Posterior vena cava (tissue), 2 donors: ENCODE measurements at regions not wholly inside any gene's neighbourhood (a gene's known extent, or its start where the extent isn't known, plus 50 kb on each side); places are given as distances from the start of the nearest gene placed in this dataset.

Experiments used
- DNase-seq: peaks from one replicate; pipeline ENCODE4 v3.0.0-alpha.2; 2020; ENCODE audit warnings: low spot score
- intact Hi-C, 2 donors: fragments of 100-400 bp; cut with DNase I; formaldehyde crosslinking; loops; one replicate each; pipeline versions ENCODE4 v1.14.1 to v1.14.2; 2022 to 2023
- donor health status: DM: yes; HTN: yes; CAD: no.
- donor health status: DM: yes; HTN: yes; CAD: no.

- DNase-seq: no peak
- intact Hi-C loops: no loop called here
These were observed 198.0 kb upstream of the EPHA5 start for GRCh38 chr4:65868096-65868824.

GRCh38 chr4:65865489-65865888 is 195.2 kb upstream of the EPHA5 start:
- DNase-seq: no peak
- intact Hi-C loops: no loop called here

DNA sequence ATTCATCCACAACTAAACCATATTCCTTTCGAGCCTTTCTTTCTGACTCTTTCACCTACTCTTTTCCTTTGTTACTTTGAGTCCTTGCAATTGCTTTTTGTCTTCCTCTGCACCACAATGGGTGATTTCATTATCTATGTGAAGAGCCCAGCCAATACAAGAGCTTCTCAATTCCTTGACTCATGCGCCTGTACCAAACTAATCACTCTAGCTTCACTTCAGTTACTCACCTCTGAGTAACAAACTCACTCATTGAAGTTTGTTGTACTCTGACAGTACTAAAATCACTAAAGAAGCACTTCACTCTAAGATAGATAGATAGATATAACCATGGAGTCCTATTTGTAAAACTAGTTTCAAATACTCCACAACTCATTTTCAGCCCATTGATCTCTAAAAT is 191.7 kb upstream of the EPHA5 start:
- intact Hi-C loops: no loop called here
- DNase-seq: no peak

DNA sequence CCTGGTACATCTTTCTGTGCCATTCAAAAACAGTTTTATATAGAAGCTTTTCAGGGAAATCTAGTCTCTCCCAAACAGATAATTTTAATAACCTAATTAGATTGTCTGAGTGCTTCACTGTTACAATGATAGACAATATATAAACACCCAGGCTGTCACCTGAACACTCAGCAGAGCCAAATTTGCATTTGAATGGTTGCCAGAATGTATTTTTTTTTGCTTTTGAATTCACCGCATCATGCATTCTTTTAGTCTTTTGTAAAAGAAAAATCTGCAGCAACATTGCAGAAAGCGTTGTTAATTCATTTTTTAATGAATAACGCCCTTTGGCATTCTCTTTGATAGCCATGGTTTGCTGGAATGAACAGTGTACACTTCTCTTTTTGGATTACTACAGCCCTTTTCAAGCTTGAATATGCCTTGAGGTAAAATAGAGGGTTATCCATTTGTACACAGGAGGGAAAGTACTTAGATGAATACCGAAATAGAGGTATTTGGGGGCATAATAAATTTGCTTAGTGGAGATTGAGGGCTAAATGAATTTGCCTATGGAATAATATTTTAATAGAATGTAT is 175.0 kb upstream of the EPHA5 start:
- intact Hi-C loops: no loop called here
- DNase-seq: no peak

DNA sequence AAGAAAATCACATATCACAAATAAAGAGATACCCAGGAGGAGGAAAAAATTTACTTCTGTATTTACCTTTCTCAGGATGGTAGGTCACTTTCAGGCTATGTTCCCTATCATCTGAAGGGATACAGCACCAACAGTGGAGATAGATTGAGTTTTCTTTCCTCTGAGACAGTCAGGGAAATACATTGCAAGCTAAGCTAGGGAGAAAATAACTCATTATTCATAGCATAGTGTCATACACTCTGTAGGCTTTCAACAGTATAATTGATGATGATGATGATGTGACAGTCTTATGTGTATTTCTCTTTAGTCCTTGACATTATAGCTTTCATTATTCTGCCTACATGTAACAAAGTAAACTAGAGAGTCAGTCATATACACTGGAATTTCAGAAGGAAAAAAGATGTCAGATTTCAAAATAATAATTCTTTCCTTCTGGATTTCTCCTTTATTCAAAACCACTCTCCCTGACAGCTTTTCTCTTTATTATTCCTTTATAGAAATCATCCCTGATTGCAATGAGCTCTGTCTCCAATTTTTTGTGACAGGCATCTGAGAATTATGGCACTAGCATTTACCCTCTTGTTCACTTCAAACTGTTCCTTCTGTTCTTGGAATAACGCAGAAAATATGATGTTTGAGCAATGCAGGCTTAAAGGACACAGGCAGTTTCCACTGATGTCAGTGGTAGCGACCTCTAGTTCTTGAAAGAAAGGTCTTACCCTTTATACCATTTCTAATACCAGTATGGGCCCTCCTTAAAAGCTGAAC is 169.1 kb upstream of the EPHA5 start:
- intact Hi-C loops: no loop called here
- no peak for DNase-seq

DNA sequence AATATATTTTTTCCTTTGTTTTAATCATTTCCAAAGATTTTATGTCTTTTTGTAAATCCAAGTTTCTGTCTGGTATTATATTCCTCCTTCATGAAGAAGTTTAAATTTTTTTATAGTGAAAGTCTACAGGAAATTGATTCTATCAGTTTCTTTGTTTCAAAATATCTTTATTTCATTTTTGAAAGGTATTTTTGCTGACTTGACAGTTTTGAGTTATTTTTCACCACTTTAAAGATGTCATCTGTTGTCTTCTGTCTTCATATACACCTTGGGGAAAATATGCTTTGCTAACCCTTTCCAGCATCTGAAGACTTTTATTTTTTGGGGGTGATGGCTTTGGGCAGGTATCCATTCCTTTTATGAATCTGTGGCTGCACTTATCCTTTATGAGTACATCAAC is 164.4 kb upstream of the EPHA5 start:
- intact Hi-C loops: no loop called here
- no peak for DNase-seq

- intact Hi-C loops: no loop called here
These were observed 161.5 kb upstream of the EPHA5 start for GRCh38 chr4:65831828-65832227.

GRCh38 chr4:65825116-65825753 is 154.9 kb upstream of the EPHA5 start:
- intact Hi-C loops: no loop called here
- DNase-seq: no peak

More at GRCh38 chr4:65831828-65832227, 161.5 kb upstream of the EPHA5 start:
- no peak for DNase-seq

- intact Hi-C loops: no loop called here
- no peak for DNase-seq
These were observed 148.9 kb upstream of the EPHA5 start for GRCh38 chr4:65819192-65819591.

GRCh38 chr4:65805936-65806335 is 135.6 kb upstream of the EPHA5 start:
- no peak for DNase-seq
- intact Hi-C loops: no loop called here

DNA sequence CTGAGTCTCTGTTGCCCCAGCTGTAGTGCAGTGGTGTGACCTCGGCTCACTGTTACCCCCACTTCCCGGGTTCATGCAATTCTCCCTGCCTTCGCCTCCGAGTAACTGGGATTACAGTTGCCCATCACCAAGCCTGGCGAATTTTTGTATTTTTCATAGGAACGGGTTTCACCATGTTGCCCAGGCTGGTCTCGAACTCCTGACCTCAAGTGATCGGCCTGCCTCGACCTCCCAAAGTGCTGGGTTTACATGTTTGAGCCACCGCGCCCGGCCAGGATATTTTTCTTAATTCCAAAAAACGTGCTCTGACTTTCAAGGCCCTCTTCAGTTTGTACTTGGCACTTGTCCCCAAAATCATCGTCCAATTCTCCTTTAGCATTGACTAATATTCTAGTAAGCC is 129.2 kb upstream of the EPHA5 start:
- intact Hi-C loops: no loop called here
- DNase-seq: no peak

DNA sequence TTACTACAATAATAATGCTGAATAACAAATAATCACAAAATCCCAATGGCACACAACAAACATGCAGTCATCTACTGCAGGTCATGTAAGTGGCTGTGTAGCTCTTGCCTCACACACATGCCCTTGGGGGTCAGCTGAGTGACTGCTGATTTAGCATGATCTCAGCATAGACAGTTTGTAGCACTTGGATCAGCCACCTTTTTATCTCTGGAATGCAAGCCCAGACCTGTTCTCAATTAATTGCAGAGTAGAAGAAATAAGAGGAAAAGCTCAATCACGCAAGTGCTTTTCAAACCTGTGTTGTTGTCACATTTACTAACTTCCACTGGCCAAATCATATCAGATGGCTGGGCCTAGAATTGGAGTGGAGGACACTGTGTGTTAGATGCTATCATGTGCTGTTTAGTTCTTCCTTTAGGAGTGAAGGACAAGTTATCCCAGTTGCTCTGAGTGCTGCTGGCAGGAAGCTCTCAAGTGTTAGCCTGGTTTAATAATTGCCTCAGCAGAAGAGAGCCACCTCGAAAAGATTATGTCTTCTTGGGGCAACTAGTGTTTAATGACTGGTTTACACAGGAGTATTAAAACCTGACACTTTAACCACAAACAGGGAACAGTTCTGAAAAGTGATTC is 128.3 kb upstream of the EPHA5 start:
- no peak for DNase-seq
- intact Hi-C loops: no loop called here

DNA sequence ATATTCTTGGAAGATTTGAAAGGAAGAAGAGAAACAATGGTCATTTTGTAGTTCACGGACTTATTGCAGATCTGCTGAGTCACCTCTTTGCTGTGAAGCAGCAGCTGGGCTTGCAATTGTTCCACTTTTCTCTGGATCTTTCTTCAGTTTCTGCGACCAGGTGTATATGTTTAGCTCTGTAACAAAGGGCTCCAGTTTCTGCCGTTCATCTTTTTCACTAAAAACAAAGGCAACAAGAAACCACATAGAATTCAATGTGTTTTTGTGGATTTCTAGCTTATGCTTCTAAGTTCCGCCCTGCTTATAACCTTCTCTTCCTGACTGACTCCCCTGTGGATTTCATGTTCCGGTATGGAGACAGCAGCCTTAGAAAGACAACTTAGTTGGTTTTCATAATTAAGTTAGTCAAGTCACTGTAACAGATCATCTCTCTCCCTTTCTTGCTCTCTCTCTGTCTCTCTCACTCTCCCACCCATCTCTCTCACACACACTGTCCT is 121.6 kb upstream of the EPHA5 start:
- intact Hi-C loops: no loop called here
- DNase-seq: no peak

GRCh38 chr4:65791111-65791811 is 121.0 kb upstream of the EPHA5 start:
- DNase-seq: no peak
- intact Hi-C loops: no loop called here

GRCh38 chr4:65789805-65790204 is 119.5 kb upstream of the EPHA5 start:
- intact Hi-C loops: no loop called here

DNA sequence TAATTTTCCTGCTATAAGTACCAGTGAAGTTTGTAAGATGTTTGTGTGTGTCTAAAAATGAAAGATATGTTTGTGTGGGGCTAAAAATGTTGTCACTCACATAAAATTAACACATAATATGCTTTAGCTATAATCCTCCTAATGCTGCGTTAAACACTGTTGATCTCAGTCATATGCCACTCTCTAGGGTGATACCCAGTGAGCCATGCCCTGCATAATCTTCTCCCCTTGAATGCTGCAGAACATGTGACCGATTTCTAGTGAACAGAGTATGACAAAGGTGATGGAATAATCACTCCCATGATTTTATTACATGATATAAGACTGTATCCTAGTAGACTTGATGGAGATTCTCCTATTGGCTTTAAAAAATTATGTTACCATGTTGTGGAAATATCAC is 119.1 kb upstream of the EPHA5 start:
- intact Hi-C loops: no loop called here
- DNase-seq: no peak

More at GRCh38 chr4:65789805-65790204, 119.5 kb upstream of the EPHA5 start:
- no peak for DNase-seq

GRCh38 chr4:65777270-65777669 is 107.0 kb upstream of the EPHA5 start:
- intact Hi-C loops: no loop called here
- DNase-seq: no peak

DNA sequence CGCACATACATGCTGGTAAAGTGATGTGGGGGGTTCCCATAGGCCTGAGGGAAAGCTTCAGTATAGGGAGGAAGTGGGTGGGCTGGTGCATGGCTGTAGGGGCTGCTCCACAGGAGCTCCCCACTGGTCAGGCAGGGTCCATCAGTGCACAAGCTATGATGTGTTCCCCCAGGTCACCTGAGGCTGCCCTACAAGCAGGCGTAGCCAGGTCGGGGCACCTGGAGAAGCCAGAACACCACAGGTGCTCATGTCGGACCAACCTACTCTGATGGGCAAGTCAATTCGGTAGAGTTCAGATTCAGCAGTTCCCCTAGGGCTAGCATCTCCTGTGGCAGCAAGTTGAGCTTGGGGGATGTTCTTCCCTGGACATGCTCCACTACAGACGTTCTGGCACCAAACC is 103.3 kb upstream of the EPHA5 start:
- no peak for DNase-seq
- intact Hi-C loops: no loop called here

GRCh38 chr4:65747386-65747785 is 77.1 kb upstream of the EPHA5 start:
- intact Hi-C loops: no loop called here
- no peak for DNase-seq
